ENCODE measurements at regions not wholly inside any gene's neighbourhood (a gene's known extent, or its start where the extent isn't known, plus 50 kb on each side); places are given as distances from the start of the nearest gene placed in this dataset.

GRCh38 chr2:194345347-194345746 is 1311.7 kb upstream of the SLC39A10 start:
- Histone ChIP-seq H3K4me1 (ENCODE audit: control insufficient read depth in 1 of 2, insufficient read depth in 2 of 2, low read length in 2 of 2) (no peaks in the 10 kb centered on the region), H3K27me3 (ENCODE audit: insufficient read depth, low read length) (no peaks in the 10 kb centered on the region), H3K9ac (ENCODE audit: low read length) (no peak overlapping the region), H3K4me3 (replicated peaks in 1 of 2; ENCODE audit: low read depth in 1 of 2, low read length in 2 of 2) (no peak overlapping the region), H3K9me2 (ENCODE audit: insufficient read depth) (no peaks in the 10 kb centered on the region), H4K20me1 (ENCODE audit: insufficient read depth) (no peaks in the 10 kb centered on the region), H3K36me3 (ENCODE audit: control insufficient read depth in 1 of 2, insufficient read depth in 2 of 2, low read length in 2 of 2) (no peaks in the 10 kb centered on the region), H3K4me2 (ENCODE audit: low read length) (no peak overlapping the region), H3K9me3 (ENCODE audit: control insufficient read depth in 1 of 2, insufficient read depth in 1 of 2, low read depth in 1 of 2, low read length in 2 of 2) (no peaks in the 10 kb centered on the region), H3K79me2 (ENCODE audit: insufficient read depth, low read length) (no peaks in the 10 kb centered on the region), H2AFZ (ENCODE audit: low read depth, low read length, poor library complexity, severe bottlenecking) (no peak overlapping the region), H3K27ac (ENCODE audit: low read depth, low read length) (no peak overlapping the region)
- no peak for DNase-seq (ENCODE audit: low read depth, low spot score)
- ChIA-PET POLR2A (no interaction called here), RAD21 (ENCODE audit: low non-redundant PET in 1 of 2, low total read pairs in 2 of 2, uncharacterized antibody in 2 of 2, unreplicated experiment in 2 of 2) (no interaction called here), CTCF (no interaction called here)
- TF ChIP-seq JUND (IDR thresholded peaks at IDR 0.05) (no peak), FOSL1 (IDR thresholded peaks at IDR 0.05; ENCODE audit: low read depth) (no peak), POLR2AphosphoS5 (IDR thresholded peaks at IDR 0.05; ENCODE audit: low read depth, low read length) (no peak), RAD21 (IDR thresholded peaks at IDR 0.05; ENCODE audit: low read depth) (no peak), ZBTB33 (IDR thresholded peaks at IDR 0.05; ENCODE audit: extremely low read depth, insufficient replicate concordance, low read length) (no peak), TCF7L2 (IDR thresholded peaks at IDR 0.05; ENCODE audit: borderline replicate concordance, extremely low read depth, insufficient read depth, insufficient read length) (no peak), POLR2A (IDR thresholded peaks at IDR 0.05; ENCODE audit: borderline replicate concordance, extremely low read depth, insufficient read depth, insufficient read length) (no peak), EZH2phosphoT487 (IDR thresholded peaks at IDR 0.05; ENCODE audit: borderline replicate concordance) (no peak), REST (IDR thresholded peaks at IDR 0.05; ENCODE audit: low read depth) (no peak), CTCF (IDR thresholded peaks at IDR 0.05 in 2 of 3, conservative IDR thresholded peaks at IDR 0.05 in 1 of 3; ENCODE audit: borderline replicate concordance in 1 of 3, insufficient read depth in 1 of 3, low read depth in 2 of 3, low read length in 2 of 3) (no peak), YY1 (IDR thresholded peaks at IDR 0.05; ENCODE audit: extremely low read depth, insufficient replicate concordance, low read depth, low read length) (no peak), EGR1 (IDR thresholded peaks at IDR 0.05; ENCODE audit: low read depth) (no peak), MAX (IDR thresholded peaks at IDR 0.05) (no peak), ATF3 (IDR thresholded peaks at IDR 0.05) (no peak), ZNF274 (IDR thresholded peaks at IDR 0.05; ENCODE audit: low read depth, low read length) (no peak), SRF (IDR thresholded peaks at IDR 0.05; ENCODE audit: low read depth) (no peak), SIN3A (IDR thresholded peaks at IDR 0.05; ENCODE audit: low read depth) (no peak), CEBPB (IDR thresholded peaks at IDR 0.05; ENCODE audit: low read depth) (no peak)
- intact Hi-C loops (cut with micrococcal nuclease), result no loop called here
- no peak for ATAC-seq
- no TSS peak for BruUV-seq (replicated peaks)

All from HCT116 (cell line).